ENCODE measurements at regions not wholly inside any gene's neighbourhood (a gene's known extent, or its start where the extent isn't known, plus 50 kb on each side); places are given as distances from the start of the nearest gene placed in this dataset.

GRCh38 chr12:104877103-104877705 lies 80.9 kb downstream of the SLC41A2 start:
- no peak for DNase-seq (ENCODE audit: extremely low read depth, low read depth)
- no peak overlapping the region for H3K4me3 ChIP-seq (replicated peaks; ENCODE audit: low read depth, low read length)
- TF ChIP-seq CTCF (IDR thresholded peaks at IDR 0.05; ENCODE audit: low read depth, low read length, missing control alignments), result peak; percentile 70

GRCh38 chr12:104873374-104873773 lies 84.7 kb downstream of the SLC41A2 start:
- TF ChIP-seq CTCF (IDR thresholded peaks at IDR 0.05; ENCODE audit: low read depth, low read length, missing control alignments), result no peak
- DNase-seq (ENCODE audit: extremely low read depth, low read depth), result no peak
- H3K4me3 ChIP-seq (replicated peaks; ENCODE audit: low read depth, low read length), result no peak overlapping the region

- DNase-seq (ENCODE audit: extremely low read depth, low read depth), result no peak
- H3K4me3 ChIP-seq (replicated peaks; ENCODE audit: low read depth, low read length), result no peak overlapping the region
- TF ChIP-seq CTCF (IDR thresholded peaks at IDR 0.05; ENCODE audit: low read depth, low read length, missing control alignments), result no peak
Observed at GRCh38 chr12:104870797-104871196, 87.3 kb downstream of the SLC41A2 start.

- no peak overlapping the region for H3K4me3 ChIP-seq (replicated peaks; ENCODE audit: low read depth, low read length)
- no peak for TF ChIP-seq CTCF (IDR thresholded peaks at IDR 0.05; ENCODE audit: low read depth, low read length, missing control alignments)
- DNase-seq (ENCODE audit: extremely low read depth, low read depth), result no peak
Observed at GRCh38 chr12:104866291-104866690, 91.8 kb downstream of the SLC41A2 start.

GRCh38 chr12:104865080-104865479 lies 93.0 kb downstream of the SLC41A2 start:
- no peak for DNase-seq (ENCODE audit: extremely low read depth, low read depth)
- TF ChIP-seq CTCF (IDR thresholded peaks at IDR 0.05; ENCODE audit: low read depth, low read length, missing control alignments), result no peak
- H3K4me3 ChIP-seq (replicated peaks; ENCODE audit: low read depth, low read length), result no peak overlapping the region

GRCh38 chr12:104864668-104865067 lies 93.4 kb downstream of the SLC41A2 start:
- DNase-seq (ENCODE audit: extremely low read depth, low read depth), result no peak
- no peak overlapping the region for H3K4me3 ChIP-seq (replicated peaks; ENCODE audit: low read depth, low read length)
- TF ChIP-seq CTCF (IDR thresholded peaks at IDR 0.05; ENCODE audit: low read depth, low read length, missing control alignments), result no peak
